OCI-LY1 (cell line): ENCODE measurements at regions not wholly inside any gene's neighbourhood (a gene's known extent, or its start where the extent isn't known, plus 50 kb on each side); places are given as distances from the start of the nearest gene placed in this dataset.

Source experiments
- H2AFZ ChIP-seq: fragments of 200-600 bp; sonication (generic), shearing (Covaris generic); 2 replicates; pipeline ENCODE4 v1.6.0; 2014; ENCODE audit warnings: antibody characterized with exemption, mild to moderate bottlenecking, low read length
- H3F3A ChIP-seq: fragments of 200-600 bp; sonication (generic), shearing (Covaris generic); 2 replicates; pipeline ENCODE4 v1.6.0; 2014; ENCODE audit warnings: mild to moderate bottlenecking, antibody characterized with exemption, low read length, moderate library complexity; ENCODE audit not compliant: insufficient read depth
- H3K27ac ChIP-seq: fragments of 200-600 bp; sonication (generic); 2 replicates; pipeline ENCODE4 v1.5.1; 2014; ENCODE audit warnings: low read length, mixed run types, mild to moderate bottlenecking, low read depth; ENCODE audit not compliant: poor library complexity, severe bottlenecking
- H3K27me3 ChIP-seq: fragments of 200-600 bp; sonication (generic); 2 replicates; pipeline ENCODE4 v1.6.0; 2014; ENCODE audit warnings: antibody characterized with exemption, mild to moderate bottlenecking, low read length, moderate library complexity; ENCODE audit not compliant: insufficient read depth
- H3K36me3 ChIP-seq: fragments of 200-600 bp; sonication (generic); 2 replicates; pipeline ENCODE4 v1.6.1; 2014; ENCODE audit warnings: mild to moderate bottlenecking, antibody characterized with exemption, low read length, moderate library complexity, mixed read lengths; ENCODE audit not compliant: insufficient read depth
- H3K4me1 ChIP-seq: fragments of 200-600 bp; sonication (generic); 2 replicates; pipeline ENCODE4 v1.5.1; 2014; ENCODE audit warnings: mild to moderate bottlenecking, low read length, moderate library complexity; ENCODE audit not compliant: insufficient read depth, severe bottlenecking
- H3K4me2 ChIP-seq: fragments of 200-600 bp; sonication (generic), shearing (Covaris generic); 2 replicates; pipeline ENCODE4 v1.6.1; 2014; ENCODE audit warnings: low read length
- H3K4me3 ChIP-seq: fragments of 200-600 bp; sonication (generic); 2 replicates; pipeline ENCODE4 v1.5.1; 2014; ENCODE audit warnings: low read length, low read depth, mild to moderate bottlenecking, mixed read lengths; ENCODE audit not compliant: poor library complexity, severe bottlenecking
- H3K79me2 ChIP-seq: fragments of 200-600 bp; shearing (Covaris generic); 2 replicates; pipeline ENCODE4 v1.6.1; 2016; ENCODE audit warnings: mixed run types, low read length, mixed read lengths; ENCODE audit not compliant: insufficient read depth
- H3K9ac ChIP-seq: fragments of 200-600 bp; sonication (generic), shearing (Covaris generic); 2 replicates; pipeline ENCODE4 v1.6.1; 2014; ENCODE audit warnings: mild to moderate bottlenecking, low read length, mixed read lengths
- H3K9me2 ChIP-seq: fragments of 200-600 bp; sonication (generic), shearing (Covaris generic); 2 replicates; pipeline ENCODE4 v1.6.1; 2014; ENCODE audit warnings: low read depth, mild to moderate bottlenecking, low read length, mixed read lengths
- H3K9me3 ChIP-seq: fragments of 200-600 bp; shearing (Covaris generic); 2 replicates; pipeline ENCODE4 v1.6.1; 2014; ENCODE audit warnings: low read length, mixed read lengths
- H4K20me1 ChIP-seq: fragments of 200-600 bp; sonication (generic), shearing (Covaris generic); 2 replicates; pipeline ENCODE4 v1.6.0; 2016; ENCODE audit warnings: mild to moderate bottlenecking, low read length; ENCODE audit not compliant: insufficient read depth
- EZH2 ChIP-seq: fragments of 200-600 bp; sonication (generic), shearing (Covaris generic); IDR thresholded peaks from 2 replicates; pipeline ENCODE4 v1.8.0; 2017; ENCODE audit warnings: borderline replicate concordance, mixed run types, mild to moderate bottlenecking, antibody characterized with exemption, low read length, moderate library complexity, mixed read lengths
- TF ChIP-seq, protein P1 (sequence below): fragments of 200-600 bp; sonication (generic), shearing (Covaris generic); IDR thresholded peaks from 2 replicates; pipeline ENCODE4 v1.5.1; 2017; ENCODE audit warnings: mild to moderate bottlenecking, antibody characterized with exemption, low read length, moderate library complexity, mixed read lengths

- Histone ChIP-seq H3K4me2 (no peak overlapping the region), H2AFZ (no peak overlapping the region), H4K20me1 (no peaks in the 10 kb centered on the region), H3K27me3 (no peaks in the 10 kb centered on the region), H3K4me1 (no peaks in the 10 kb centered on the region), H3K36me3 (no peaks in the 10 kb centered on the region), H3K27ac (no peak overlapping the region), H3K9me3 (no peaks in the 10 kb centered on the region), H3K79me2 (no peaks in the 10 kb centered on the region), H3K4me3 (no peak overlapping the region), H3K9ac (no peak overlapping the region), H3K9me2 (no peaks in the 10 kb centered on the region), H3F3A (no peaks in the 10 kb centered on the region)
- no peak for TF ChIP-seq EZH2
Observed at GRCh38 chr21:27306791-27307775, 340.2 kb upstream of the ADAMTS5 start.

DNA sequence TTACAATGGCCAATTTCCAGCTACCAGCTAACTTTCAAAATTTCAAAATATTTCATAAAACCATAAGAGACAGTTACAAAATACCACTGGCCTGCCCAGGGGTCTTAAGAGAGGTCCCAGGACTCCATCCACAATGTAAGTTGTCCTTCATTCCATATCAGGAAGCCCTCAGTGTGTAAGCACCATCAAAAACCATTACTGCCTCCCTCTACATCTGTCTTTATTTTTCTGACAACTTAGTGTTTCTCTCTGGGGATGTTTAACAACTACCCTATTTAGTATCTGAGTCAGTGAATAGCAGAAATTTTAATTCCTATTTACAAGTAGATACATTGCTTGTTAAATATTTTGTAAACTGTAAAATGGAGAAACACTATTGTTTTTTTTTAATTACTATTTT, 339.3 kb upstream of the ADAMTS5 start:
- TF ChIP-seq, protein P1, sequence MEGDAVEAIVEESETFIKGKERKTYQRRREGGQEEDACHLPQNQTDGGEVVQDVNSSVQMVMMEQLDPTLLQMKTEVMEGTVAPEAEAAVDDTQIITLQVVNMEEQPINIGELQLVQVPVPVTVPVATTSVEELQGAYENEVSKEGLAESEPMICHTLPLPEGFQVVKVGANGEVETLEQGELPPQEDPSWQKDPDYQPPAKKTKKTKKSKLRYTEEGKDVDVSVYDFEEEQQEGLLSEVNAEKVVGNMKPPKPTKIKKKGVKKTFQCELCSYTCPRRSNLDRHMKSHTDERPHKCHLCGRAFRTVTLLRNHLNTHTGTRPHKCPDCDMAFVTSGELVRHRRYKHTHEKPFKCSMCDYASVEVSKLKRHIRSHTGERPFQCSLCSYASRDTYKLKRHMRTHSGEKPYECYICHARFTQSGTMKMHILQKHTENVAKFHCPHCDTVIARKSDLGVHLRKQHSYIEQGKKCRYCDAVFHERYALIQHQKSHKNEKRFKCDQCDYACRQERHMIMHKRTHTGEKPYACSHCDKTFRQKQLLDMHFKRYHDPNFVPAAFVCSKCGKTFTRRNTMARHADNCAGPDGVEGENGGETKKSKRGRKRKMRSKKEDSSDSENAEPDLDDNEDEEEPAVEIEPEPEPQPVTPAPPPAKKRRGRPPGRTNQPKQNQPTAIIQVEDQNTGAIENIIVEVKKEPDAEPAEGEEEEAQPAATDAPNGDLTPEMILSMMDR = no peak
- TF ChIP-seq EZH2 = no peak
- no peaks in the 10 kb centered on the region for H3K9me3 ChIP-seq
- H3K4me1 ChIP-seq = no peaks in the 10 kb centered on the region
- no peaks in the 10 kb centered on the region for H3F3A ChIP-seq
- H3K9me2 ChIP-seq = no peaks in the 10 kb centered on the region
- no peak overlapping the region for H2AFZ ChIP-seq
- H3K27me3 ChIP-seq = no peaks in the 10 kb centered on the region
- no peaks in the 10 kb centered on the region for H3K79me2 ChIP-seq
- no peaks in the 10 kb centered on the region for H4K20me1 ChIP-seq
- H3K4me3 ChIP-seq = no peak overlapping the region
- H3K4me2 ChIP-seq = no peak overlapping the region
- no peak overlapping the region for H3K27ac ChIP-seq
- H3K36me3 ChIP-seq = no peaks in the 10 kb centered on the region
- H3K9ac ChIP-seq = no peak overlapping the region

- Histone ChIP-seq H3K36me3 (no peaks in the 10 kb centered on the region), H3K9me2 (no peaks in the 10 kb centered on the region), H3K9ac (no peak overlapping the region), H3F3A (no peaks in the 10 kb centered on the region), H3K4me1 (no peaks in the 10 kb centered on the region), H3K4me3 (no peak overlapping the region), H3K27ac (no peak overlapping the region), H4K20me1 (no peaks in the 10 kb centered on the region), H3K27me3 (no peaks in the 10 kb centered on the region), H3K4me2 (no peak overlapping the region), H3K79me2 (no peaks in the 10 kb centered on the region), H2AFZ (no peak overlapping the region), H3K9me3 (no peaks in the 10 kb centered on the region)
- TF ChIP-seq, protein P1 = no peak
- no peak for TF ChIP-seq EZH2
Observed at GRCh38 chr21:27301220-27301619, 334.3 kb upstream of the ADAMTS5 start.
